ENCODE measurements at regions not wholly inside any gene's neighbourhood (a gene's known extent, or its start where the extent isn't known, plus 50 kb on each side); places are given as distances from the start of the nearest gene placed in this dataset.

- H3K27ac ChIP-seq (ENCODE audit: low read depth, low read length), result no peak overlapping the region
- no peak overlapping the region for H2BK12ac ChIP-seq (ENCODE audit: low read length)
- no peak overlapping the region for H3K4me2 ChIP-seq (ENCODE audit: low read length)
- H3K79me1 ChIP-seq (ENCODE audit: low read length), result no peaks in the 10 kb centered on the region
- H4K8ac ChIP-seq (ENCODE audit: low read depth, low read length), result no peak overlapping the region
- no peaks in the 10 kb centered on the region for H3K4me1 ChIP-seq (ENCODE audit: control insufficient read depth in 1 of 2, insufficient read depth in 2 of 2, low read length in 2 of 2)
- no peak overlapping the region for H3K23ac ChIP-seq (ENCODE audit: low read length)
- H3K18ac ChIP-seq (ENCODE audit: low read length), result no peak overlapping the region
- H3K4ac ChIP-seq (ENCODE audit: low read depth, low read length), result no peak overlapping the region
- no peak overlapping the region for H2AK5ac ChIP-seq (ENCODE audit: low read length)
- H3K4me3 ChIP-seq (ENCODE audit: low read depth, low read length), result no peak overlapping the region
- no peak overlapping the region for H2BK120ac ChIP-seq (ENCODE audit: insufficient read depth, low read length, poor library complexity)
- H2AFZ ChIP-seq (ENCODE audit: insufficient read depth, low read length, poor library complexity), result no peak overlapping the region
- H3K14ac ChIP-seq (ENCODE audit: low read length), result no peak overlapping the region
- H3K36me3 ChIP-seq (ENCODE audit: control insufficient read depth in 1 of 2, insufficient read depth in 2 of 2, low read length in 2 of 2), result no peaks in the 10 kb centered on the region
- H4K12ac ChIP-seq (ENCODE audit: low read depth, low read length), result no peak overlapping the region
- H3K9ac ChIP-seq (ENCODE audit: low read length), result no peak overlapping the region
- DNase-seq, result no peak
- no CpG with 5 or more reads among the region's 2 CpGs for WGBS (ENCODE audit: extremely low coverage, insufficient coverage, insufficient read length)
- no peak overlapping the region for H4K91ac ChIP-seq (ENCODE audit: low read depth, low read length)
- no peaks in the 10 kb centered on the region for H3K27me3 ChIP-seq (ENCODE audit: insufficient read depth, low read length)
- H3K79me2 ChIP-seq (ENCODE audit: control insufficient read depth, insufficient read depth, low read length, poor library complexity), result no peaks in the 10 kb centered on the region
- H2BK5ac ChIP-seq (ENCODE audit: low read depth, low read length, poor library complexity), result no peak overlapping the region
- peaks cover 3% of the 10 kb centered on the region for H3K9me3 ChIP-seq (ENCODE audit: insufficient read depth, low read depth, low read length)
These were observed 598.6 kb downstream of the SH2D4B start for GRCh38 chr10:81136261-81136660.

DNA sequence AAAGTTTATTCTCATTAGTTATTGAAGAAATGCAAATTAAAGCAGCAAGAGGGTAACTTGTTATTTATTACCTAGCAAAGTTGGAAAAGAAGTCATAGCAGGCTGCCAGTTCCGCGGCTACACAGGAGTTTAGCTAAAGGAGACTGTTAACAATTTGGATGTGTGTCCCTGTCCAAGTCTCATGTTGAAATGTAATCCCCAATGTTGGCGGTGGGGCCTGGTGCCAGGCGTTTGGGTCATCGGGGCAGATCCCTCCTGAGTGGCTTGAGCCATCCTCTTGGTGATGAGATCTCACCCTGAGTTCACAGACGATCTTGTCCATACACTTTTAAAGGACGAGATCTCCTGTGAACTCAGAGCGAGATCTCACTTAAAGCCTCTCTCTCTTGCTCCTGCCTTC, 608.3 kb downstream of the SH2D4B start:
- Histone ChIP-seq H3K4me2 (ENCODE audit: low read length) (no peak overlapping the region), H3K9ac (ENCODE audit: low read length) (no peak overlapping the region), H3K14ac (ENCODE audit: low read length) (no peak overlapping the region), H4K8ac (ENCODE audit: low read depth, low read length) (no peak overlapping the region), H2AFZ (ENCODE audit: insufficient read depth, low read length, poor library complexity) (no peak overlapping the region), H3K4ac (ENCODE audit: low read depth, low read length) (no peak overlapping the region), H3K36me3 (ENCODE audit: control insufficient read depth in 1 of 2, insufficient read depth in 2 of 2, low read length in 2 of 2) (no peaks in the 10 kb centered on the region), H2BK12ac (ENCODE audit: low read length) (no peak overlapping the region), H3K23ac (ENCODE audit: low read length) (no peak overlapping the region), H2AK5ac (ENCODE audit: low read length) (no peak overlapping the region), H3K27me3 (ENCODE audit: insufficient read depth, low read length) (no peaks in the 10 kb centered on the region), H3K4me1 (ENCODE audit: control insufficient read depth in 1 of 2, insufficient read depth in 2 of 2, low read length in 2 of 2) (no peaks in the 10 kb centered on the region), H4K91ac (ENCODE audit: low read depth, low read length) (no peak overlapping the region), H3K4me3 (ENCODE audit: low read depth, low read length) (no peak overlapping the region), H3K27ac (ENCODE audit: low read depth, low read length) (no peak overlapping the region), H3K79me1 (ENCODE audit: low read length) (no peaks in the 10 kb centered on the region), H2BK5ac (ENCODE audit: low read depth, low read length, poor library complexity) (no peak overlapping the region), H3K9me3 (ENCODE audit: insufficient read depth, low read depth, low read length) (no peaks in the 10 kb centered on the region), H3K79me2 (ENCODE audit: control insufficient read depth, insufficient read depth, low read length, poor library complexity) (no peaks in the 10 kb centered on the region), H3K18ac (ENCODE audit: low read length) (no peak overlapping the region), H2BK120ac (ENCODE audit: insufficient read depth, low read length, poor library complexity) (no peak overlapping the region), H4K12ac (ENCODE audit: low read depth, low read length) (no peak overlapping the region)
- no peak for DNase-seq
- no CpG with 5 or more reads among the region's 8 CpGs for WGBS (ENCODE audit: extremely low coverage, insufficient coverage, insufficient read length)

- Histone ChIP-seq H3K36me3 (ENCODE audit: control insufficient read depth in 1 of 2, insufficient read depth in 2 of 2, low read length in 2 of 2) (no peaks in the 10 kb centered on the region), H3K4me3 (ENCODE audit: low read depth, low read length) (no peak overlapping the region), H3K9ac (ENCODE audit: low read length) (no peak overlapping the region), H3K23ac (ENCODE audit: low read length) (no peak overlapping the region), H3K27ac (ENCODE audit: low read depth, low read length) (no peak overlapping the region), H3K79me1 (ENCODE audit: low read length) (no peaks in the 10 kb centered on the region), H2BK5ac (ENCODE audit: low read depth, low read length, poor library complexity) (no peak overlapping the region), H2AK5ac (ENCODE audit: low read length) (no peak overlapping the region), H3K27me3 (ENCODE audit: insufficient read depth, low read length) (no peaks in the 10 kb centered on the region), H2AFZ (ENCODE audit: insufficient read depth, low read length, poor library complexity) (no peak overlapping the region), H3K14ac (ENCODE audit: low read length) (no peak overlapping the region), H3K4ac (ENCODE audit: low read depth, low read length) (no peak overlapping the region), H3K4me1 (ENCODE audit: control insufficient read depth in 1 of 2, insufficient read depth in 2 of 2, low read length in 2 of 2) (no peaks in the 10 kb centered on the region), H3K9me3 (ENCODE audit: insufficient read depth, low read depth, low read length) (no peaks in the 10 kb centered on the region), H4K12ac (ENCODE audit: low read depth, low read length) (no peak overlapping the region), H3K79me2 (ENCODE audit: control insufficient read depth, insufficient read depth, low read length, poor library complexity) (no peaks in the 10 kb centered on the region), H3K4me2 (ENCODE audit: low read length) (no peak overlapping the region), H2BK12ac (ENCODE audit: low read length) (no peak overlapping the region), H4K8ac (ENCODE audit: low read depth, low read length) (no peak overlapping the region), H3K18ac (ENCODE audit: low read length) (no peak overlapping the region), H2BK120ac (ENCODE audit: insufficient read depth, low read length, poor library complexity) (no peak overlapping the region), H4K91ac (ENCODE audit: low read depth, low read length) (no peak overlapping the region)
- DNase-seq, result no peak
- WGBS (ENCODE audit: extremely low coverage, insufficient coverage, insufficient read length), result no CpG with 5 or more reads among the region's 3 CpGs
These were observed 608.7 kb downstream of the SH2D4B start for GRCh38 chr10:81146436-81146835.

DNA sequence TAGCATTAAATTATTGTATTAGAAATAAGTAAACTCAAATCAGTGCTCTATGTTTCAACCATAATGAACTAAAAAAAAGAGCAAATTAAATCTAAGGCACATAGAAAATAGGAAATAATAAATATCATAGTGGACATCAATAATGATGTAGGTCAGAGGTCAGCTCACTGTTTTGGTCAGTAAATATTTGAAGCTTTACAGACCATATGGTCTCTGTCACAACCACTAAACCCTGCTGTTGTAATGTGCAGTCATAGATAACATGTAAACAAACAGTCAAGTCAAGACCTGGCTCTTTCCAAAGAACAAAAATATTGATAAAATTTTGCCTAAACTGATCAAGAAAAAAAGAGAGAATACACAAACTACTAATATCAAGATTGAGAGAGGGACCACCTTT, 615.0 kb downstream of the SH2D4B start:
- Histone ChIP-seq H2BK12ac (ENCODE audit: low read length) (no peak overlapping the region), H2AK5ac (ENCODE audit: low read length) (no peak overlapping the region), H3K4me1 (ENCODE audit: control insufficient read depth in 1 of 2, insufficient read depth in 2 of 2, low read length in 2 of 2) (no peaks in the 10 kb centered on the region), H2BK5ac (ENCODE audit: low read depth, low read length, poor library complexity) (no peak overlapping the region), H3K4ac (ENCODE audit: low read depth, low read length) (no peak overlapping the region), H4K8ac (ENCODE audit: low read depth, low read length) (no peak overlapping the region), H3K27me3 (ENCODE audit: insufficient read depth, low read length) (no peaks in the 10 kb centered on the region), H2AFZ (ENCODE audit: insufficient read depth, low read length, poor library complexity) (no peak overlapping the region), H3K36me3 (ENCODE audit: control insufficient read depth in 1 of 2, insufficient read depth in 2 of 2, low read length in 2 of 2) (no peaks in the 10 kb centered on the region), H3K14ac (ENCODE audit: low read length) (no peak overlapping the region), H3K9me3 (ENCODE audit: insufficient read depth, low read depth, low read length) (no peaks in the 10 kb centered on the region), H4K12ac (ENCODE audit: low read depth, low read length) (no peak overlapping the region), H3K9ac (ENCODE audit: low read length) (no peak overlapping the region), H3K18ac (ENCODE audit: low read length) (no peak overlapping the region), H2BK120ac (ENCODE audit: insufficient read depth, low read length, poor library complexity) (no peak overlapping the region), H3K79me1 (ENCODE audit: low read length) (no peaks in the 10 kb centered on the region), H3K79me2 (ENCODE audit: control insufficient read depth, insufficient read depth, low read length, poor library complexity) (no peaks in the 10 kb centered on the region), H3K23ac (ENCODE audit: low read length) (no peak overlapping the region), H3K4me2 (ENCODE audit: low read length) (no peak overlapping the region), H3K4me3 (ENCODE audit: low read depth, low read length) (no peak overlapping the region), H3K27ac (ENCODE audit: low read depth, low read length) (no peak overlapping the region), H4K91ac (ENCODE audit: low read depth, low read length) (no peak overlapping the region)
- DNase-seq, result no peak

DNA sequence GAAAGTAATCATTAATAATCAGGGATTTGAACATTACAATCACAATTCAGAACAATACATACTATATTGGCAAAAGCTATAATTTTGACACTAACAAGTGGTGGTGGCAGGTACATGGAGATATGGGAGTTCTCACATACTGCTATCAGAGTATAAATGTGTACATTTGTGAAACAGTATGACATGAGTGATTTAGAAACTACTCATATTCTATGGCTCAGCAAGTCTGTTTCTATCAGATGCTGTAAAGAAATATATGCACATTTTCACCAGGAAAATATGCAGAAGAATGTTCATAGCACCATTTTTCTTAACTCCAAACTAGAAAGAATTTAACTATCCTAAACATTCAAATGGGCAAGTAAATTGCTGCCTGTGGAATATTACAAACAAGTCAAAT, 620.0 kb downstream of the SH2D4B start:
- H3K23ac ChIP-seq (ENCODE audit: low read length), result no peak overlapping the region
- no peak overlapping the region for H3K18ac ChIP-seq (ENCODE audit: low read length)
- H2BK5ac ChIP-seq (ENCODE audit: low read depth, low read length, poor library complexity), result no peak overlapping the region
- H2AFZ ChIP-seq (ENCODE audit: insufficient read depth, low read length, poor library complexity), result no peak overlapping the region
- no peak for DNase-seq
- no peaks in the 10 kb centered on the region for H3K79me2 ChIP-seq (ENCODE audit: control insufficient read depth, insufficient read depth, low read length, poor library complexity)
- no peak overlapping the region for H4K91ac ChIP-seq (ENCODE audit: low read depth, low read length)
- H2BK120ac ChIP-seq (ENCODE audit: insufficient read depth, low read length, poor library complexity), result no peak overlapping the region
- H3K4ac ChIP-seq (ENCODE audit: low read depth, low read length), result no peak overlapping the region
- no peaks in the 10 kb centered on the region for H3K79me1 ChIP-seq (ENCODE audit: low read length)
- no peak overlapping the region for H3K4me2 ChIP-seq (ENCODE audit: low read length)
- H3K4me1 ChIP-seq (ENCODE audit: control insufficient read depth in 1 of 2, insufficient read depth in 2 of 2, low read length in 2 of 2), result no peaks in the 10 kb centered on the region
- H3K27me3 ChIP-seq (ENCODE audit: insufficient read depth, low read length), result no peaks in the 10 kb centered on the region
- no peak overlapping the region for H3K14ac ChIP-seq (ENCODE audit: low read length)
- no peak overlapping the region for H2AK5ac ChIP-seq (ENCODE audit: low read length)
- no peak overlapping the region for H4K12ac ChIP-seq (ENCODE audit: low read depth, low read length)
- no peak overlapping the region for H3K9ac ChIP-seq (ENCODE audit: low read length)
- no peaks in the 10 kb centered on the region for H3K9me3 ChIP-seq (ENCODE audit: insufficient read depth, low read depth, low read length)
- H3K27ac ChIP-seq (ENCODE audit: low read depth, low read length), result no peak overlapping the region
- no peaks in the 10 kb centered on the region for H3K36me3 ChIP-seq (ENCODE audit: control insufficient read depth in 1 of 2, insufficient read depth in 2 of 2, low read length in 2 of 2)
- no peak overlapping the region for H2BK12ac ChIP-seq (ENCODE audit: low read length)
- H3K4me3 ChIP-seq (ENCODE audit: low read depth, low read length), result no peak overlapping the region
- H4K8ac ChIP-seq (ENCODE audit: low read depth, low read length), result no peak overlapping the region

Data from trophoblast cell (in vitro differentiated cells and primary cell).